Thyroid gland (tissue), 4 donors: ENCODE measurements at regions not wholly inside any gene's neighbourhood (a gene's known extent, or its start where the extent isn't known, plus 50 kb on each side); places are given as distances from the start of the nearest gene placed in this dataset.
"Not testable (repeated sequence)": the region's sequence is repeated elsewhere in the genome, so short reads cannot be mapped to it uniquely, and the experiment has no call there.

Experiments used
- CTCF ChIP-seq, 6 experiments: fragments of 200-600 bp in 3 of 6; fragments of 450-650 bp in 3 of 6; sonication (generic) in 3 of 6; IDR thresholded peaks; one replicate each; pipeline ENCODE4 v1.5.1; 2016 to 2019; ENCODE audit warnings: antibody characterized with exemption in 6 of 6, mild to moderate bottlenecking in 2 of 6, inconsistent platforms in 1 of 6, moderate library complexity in 1 of 6
- POLR2A ChIP-seq, 2 donors: fragments of 450-650 bp; IDR thresholded peaks; one replicate each; pipeline ENCODE4 v1.6.1; 2017; ENCODE audit warnings: antibody characterized with exemption in 2 of 2, mild to moderate bottlenecking in 2 of 2, moderate library complexity in 1 of 2

GRCh38 chr2:87128761-87129553 lies 107.3 kb upstream of the PLGLB1 start:
- not testable (repeated sequence) for TF ChIP-seq CTCF, POLR2A (IDR thresholded peaks at IDR 0.05)
